Activated naive CD4-positive, alpha-beta T cell treated with anti-CD3 and anti-CD28 coated beads, Interleukin-2, amount 50 U/mL, for 72 hours (primary cell): ENCODE measurements at regions not wholly inside any gene's neighbourhood (a gene's known extent, or its start where the extent isn't known, plus 50 kb on each side); places are given as distances from the start of the nearest gene placed in this dataset.

Source experiments
- ATAC-seq, 2 donors: fragments of 150-1000 bp; cut with Tn5 transposase; 2 replicates each; pipeline ENCODE4 v1.10.0; 2021; ENCODE audit warnings: mild to moderate bottlenecking in 2 of 2, moderate library complexity in 2 of 2
- DNase-seq, 2 donors: peaks; one replicate each; pipeline ENCODE4 v3.0.0; 2021 to 2022; ENCODE audit warnings: low spot score in 2 of 2
- H3K27ac Mint-ChIP-seq, 2 donors: one replicate each; pipeline ENCODE4 v1.8.0; 2022; ENCODE audit warnings: mild to moderate bottlenecking in 2 of 2, mixed read lengths in 2 of 2
- H3K36me3 Mint-ChIP-seq, 2 donors: one replicate each; pipeline ENCODE4 v1.8.0; 2022; ENCODE audit warnings: mixed read lengths in 2 of 2
- H3K9me3 Mint-ChIP-seq, 2 donors: one replicate each; pipeline ENCODE4 v1.8.0; 2022; ENCODE audit warnings: mixed read lengths in 2 of 2

DNA sequence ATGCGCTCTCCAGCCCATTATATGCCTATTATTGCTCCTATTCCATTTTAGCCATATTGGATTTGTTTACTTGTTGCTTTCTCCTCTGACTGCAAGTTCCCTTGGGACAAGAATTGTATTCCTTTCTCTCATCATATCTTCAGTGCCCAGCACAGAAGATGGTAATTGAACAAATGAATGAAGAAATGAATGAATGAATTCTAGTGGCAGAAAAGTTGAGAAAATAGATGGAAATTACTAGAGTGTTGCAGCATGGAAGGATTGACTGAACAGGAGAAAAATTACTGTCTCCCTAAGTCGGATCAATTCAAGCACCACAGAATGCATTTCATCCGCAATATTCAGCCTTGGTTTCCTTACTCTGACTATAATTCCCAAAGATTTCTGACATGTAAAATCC, 1243.2 kb downstream of the SORCS1 start:
- no peak overlapping the region for H3K27ac Mint-ChIP-seq

DNA sequence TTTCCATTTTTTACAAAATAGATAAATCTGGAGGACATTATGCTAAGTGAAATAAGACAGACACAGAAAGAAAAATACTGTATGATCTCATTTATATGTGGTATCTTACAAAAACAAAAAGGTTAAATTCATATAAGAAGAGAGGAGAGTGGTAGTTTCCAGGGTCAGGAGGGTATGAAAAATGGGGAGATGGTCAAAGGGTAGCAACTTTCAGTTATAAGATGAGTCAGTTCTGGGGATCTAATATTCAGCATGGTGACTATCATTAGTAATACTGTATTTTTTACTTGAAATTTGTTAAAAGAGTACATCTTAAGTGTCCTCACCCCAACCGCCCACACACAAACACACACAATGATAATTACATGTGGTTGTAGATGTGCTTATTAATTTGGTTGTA, 1250.1 kb downstream of the SORCS1 start:
- no peaks in the 10 kb centered on the region for H3K36me3 Mint-ChIP-seq
- no peaks in the 10 kb centered on the region for H3K9me3 Mint-ChIP-seq
- no peak overlapping the region for H3K27ac Mint-ChIP-seq
- ATAC-seq: no peak
- no peak for DNase-seq

More for the DNA sequence above, 1243.2 kb downstream of the SORCS1 start:
- DNase-seq: no peak
- Mint-ChIP-seq H3K36me3 (peaks cover 0 to 15% of the 10 kb centered on the region in 2 donors), H3K9me3 (peaks cover 12 to 14% of the 10 kb centered on the region in 2 donors)
- no peak for ATAC-seq

DNA sequence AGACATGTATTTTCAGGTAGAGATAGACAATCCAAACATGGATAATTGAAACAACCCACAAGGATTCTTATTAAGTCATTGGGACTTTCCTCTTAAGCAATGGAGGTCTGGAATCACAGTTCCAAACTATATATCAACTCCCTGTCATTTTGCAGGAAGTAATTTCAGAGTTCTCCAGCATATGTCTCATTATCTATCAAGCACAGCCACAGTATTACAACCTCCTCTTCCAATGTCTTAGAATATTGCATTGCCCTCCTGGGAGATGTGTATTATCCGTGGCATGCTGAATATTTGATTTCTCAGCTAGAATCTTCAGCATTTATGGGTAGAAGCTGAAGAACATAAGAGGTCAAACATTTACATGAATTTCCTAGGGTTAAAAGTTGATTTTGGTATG, 1255.8 kb downstream of the SORCS1 start:
- no peaks in the 10 kb centered on the region for H3K36me3 Mint-ChIP-seq
- no peak for ATAC-seq
- DNase-seq: no peak
- H3K9me3 Mint-ChIP-seq: no peaks in the 10 kb centered on the region
- H3K27ac Mint-ChIP-seq: no peak overlapping the region

DNA sequence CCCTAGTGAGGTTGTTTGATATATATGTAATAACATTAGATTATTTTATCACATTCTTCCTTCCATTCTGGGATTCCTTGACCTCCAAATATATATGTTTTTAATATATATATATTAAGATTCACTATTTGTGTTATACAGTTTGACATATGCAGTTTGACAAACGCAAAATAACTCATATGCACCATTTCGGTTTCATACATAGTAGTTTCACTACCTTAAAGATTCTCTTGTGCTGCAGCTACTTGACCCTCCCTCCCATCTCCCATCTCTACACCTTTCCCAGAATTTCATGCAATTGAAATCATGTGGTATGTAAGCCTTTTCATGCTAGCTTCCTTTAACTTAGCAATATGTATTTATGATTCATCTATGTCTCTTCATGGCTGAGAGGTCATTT, 1244.4 kb downstream of the SORCS3 start:
- no peak for ATAC-seq
- Mint-ChIP-seq H3K36me3 (peaks cover 0 to 6% of the 10 kb centered on the region in 2 donors), H3K27ac (no peak overlapping the region), H3K9me3 (no peaks in the 10 kb centered on the region)
- DNase-seq: no peak

DNA sequence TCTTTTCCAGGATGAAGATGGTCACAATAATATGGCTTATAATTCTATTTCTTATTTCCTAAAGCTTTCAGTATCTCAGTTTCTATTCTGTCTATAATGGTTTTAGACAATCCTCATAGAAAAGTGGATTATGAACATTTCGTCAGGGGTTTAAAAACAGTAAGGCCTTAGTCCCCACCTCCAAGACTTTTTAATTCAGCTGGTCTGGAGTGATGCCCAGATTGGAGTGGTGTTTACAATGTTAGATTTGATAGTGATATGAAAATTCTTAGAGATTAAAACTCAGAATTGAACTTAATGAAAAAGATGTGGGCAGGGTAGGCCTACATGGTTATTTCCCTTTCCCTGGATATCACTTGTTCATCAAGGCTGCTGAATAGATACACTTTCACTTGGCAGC, 1238.3 kb downstream of the SORCS3 start:
- Mint-ChIP-seq H3K9me3 (no peaks in the 10 kb centered on the region), H3K27ac (no peak overlapping the region), H3K36me3 (no peaks in the 10 kb centered on the region)
- ATAC-seq: no peak
- no peak for DNase-seq

DNA sequence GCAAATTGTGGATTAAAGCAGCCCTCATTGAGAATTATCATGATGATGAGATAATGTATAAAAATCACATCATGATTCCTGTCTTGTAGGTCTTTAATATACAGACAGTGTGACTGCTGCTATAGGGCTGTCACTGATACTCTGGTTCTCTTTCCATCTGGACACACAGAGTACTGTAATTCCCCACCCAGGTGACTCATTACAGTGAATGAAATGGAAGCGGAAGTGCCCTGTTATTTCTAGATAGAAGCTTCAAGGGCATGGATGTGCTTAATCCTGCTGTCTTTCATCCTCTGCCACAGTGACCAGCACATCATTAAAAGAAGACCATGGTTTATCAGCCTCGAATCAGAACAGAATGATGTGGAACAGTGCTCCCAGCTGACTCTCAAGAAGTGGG, 1234.0 kb downstream of the SORCS3 start:
- Mint-ChIP-seq H3K27ac (no peak overlapping the region), H3K9me3 (peaks cover 0 to 8% of the 10 kb centered on the region in 2 donors), H3K36me3 (peaks cover 0 to 9% of the 10 kb centered on the region in 2 donors)
- ATAC-seq: no peak
- DNase-seq: no peak

DNA sequence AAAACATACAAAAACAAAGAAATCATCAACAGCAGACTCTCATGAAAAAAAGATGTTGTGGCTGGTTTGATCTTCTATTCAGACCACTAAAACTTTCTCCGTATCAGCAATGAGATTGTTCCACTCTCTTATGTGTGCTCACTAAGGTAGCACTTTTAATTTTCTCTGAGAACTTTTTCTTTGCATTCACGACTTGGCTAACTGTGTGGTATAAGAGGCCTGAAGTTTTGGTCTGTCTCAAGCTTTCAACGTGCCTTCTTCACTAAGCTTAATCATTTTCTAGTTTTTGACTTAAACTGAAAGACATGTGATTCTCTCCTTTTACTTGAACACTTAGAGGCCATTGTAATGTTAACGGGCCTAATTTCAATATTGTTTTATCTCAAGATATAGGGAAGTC, 1231.6 kb downstream of the SORCS3 start:
- ATAC-seq (peak in 1 of 2 donors; percentile 66), DNase-seq (no peak)
- H3K27ac Mint-ChIP-seq: no peak overlapping the region
- H3K9me3 Mint-ChIP-seq: peaks cover 0 to 8% of the 10 kb centered on the region in 2 donors
- peaks cover 0 to 9% of the 10 kb centered on the region in 2 donors for H3K36me3 Mint-ChIP-seq

DNA sequence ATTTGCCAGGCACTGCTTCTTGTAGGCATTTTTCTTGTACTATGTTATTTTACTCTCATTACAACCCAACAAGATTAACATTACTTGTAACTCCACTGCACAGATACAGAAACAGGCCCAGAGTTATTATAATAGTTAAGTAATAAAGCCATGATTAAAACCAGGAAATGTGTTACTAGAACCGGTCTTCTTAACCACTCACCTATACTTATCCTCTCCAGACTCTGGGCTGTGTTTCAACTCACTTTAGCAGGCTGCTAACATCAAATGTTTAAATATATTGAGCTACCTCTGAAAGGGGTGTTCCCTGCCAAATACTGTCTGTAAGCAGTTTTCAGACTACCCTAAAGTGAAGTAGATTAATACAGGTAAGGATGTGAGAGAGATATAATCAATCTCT, 1227.8 kb downstream of the SORCS3 start:
- peaks cover 0 to 9% of the 10 kb centered on the region in 2 donors for H3K36me3 Mint-ChIP-seq
- H3K9me3 Mint-ChIP-seq: peaks cover 0 to 8% of the 10 kb centered on the region in 2 donors
- H3K27ac Mint-ChIP-seq: no peak overlapping the region
- DNase-seq (no peak), ATAC-seq (no peak)

DNA sequence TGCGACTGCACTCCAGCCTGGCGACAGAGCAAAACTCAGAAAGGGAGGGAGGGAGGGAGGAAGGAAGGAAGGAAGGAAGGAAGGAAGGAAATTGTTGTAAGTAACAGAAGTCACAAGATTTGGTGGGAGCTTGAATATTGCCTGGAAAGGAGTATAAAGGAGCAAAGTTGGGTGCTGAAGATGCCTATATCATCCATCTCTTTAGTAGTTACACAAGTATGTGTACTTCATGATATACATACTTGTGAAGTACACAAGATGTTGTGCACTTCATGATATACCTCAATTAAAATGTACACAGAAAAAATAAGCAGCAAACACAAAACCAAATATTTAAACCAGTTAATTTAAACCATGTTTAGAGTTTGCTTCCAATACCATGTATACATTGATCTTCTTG, 1223.8 kb downstream of the SORCS3 start:
- no peak for DNase-seq
- no peaks in the 10 kb centered on the region for H3K36me3 Mint-ChIP-seq
- H3K27ac Mint-ChIP-seq: no peak overlapping the region

DNA sequence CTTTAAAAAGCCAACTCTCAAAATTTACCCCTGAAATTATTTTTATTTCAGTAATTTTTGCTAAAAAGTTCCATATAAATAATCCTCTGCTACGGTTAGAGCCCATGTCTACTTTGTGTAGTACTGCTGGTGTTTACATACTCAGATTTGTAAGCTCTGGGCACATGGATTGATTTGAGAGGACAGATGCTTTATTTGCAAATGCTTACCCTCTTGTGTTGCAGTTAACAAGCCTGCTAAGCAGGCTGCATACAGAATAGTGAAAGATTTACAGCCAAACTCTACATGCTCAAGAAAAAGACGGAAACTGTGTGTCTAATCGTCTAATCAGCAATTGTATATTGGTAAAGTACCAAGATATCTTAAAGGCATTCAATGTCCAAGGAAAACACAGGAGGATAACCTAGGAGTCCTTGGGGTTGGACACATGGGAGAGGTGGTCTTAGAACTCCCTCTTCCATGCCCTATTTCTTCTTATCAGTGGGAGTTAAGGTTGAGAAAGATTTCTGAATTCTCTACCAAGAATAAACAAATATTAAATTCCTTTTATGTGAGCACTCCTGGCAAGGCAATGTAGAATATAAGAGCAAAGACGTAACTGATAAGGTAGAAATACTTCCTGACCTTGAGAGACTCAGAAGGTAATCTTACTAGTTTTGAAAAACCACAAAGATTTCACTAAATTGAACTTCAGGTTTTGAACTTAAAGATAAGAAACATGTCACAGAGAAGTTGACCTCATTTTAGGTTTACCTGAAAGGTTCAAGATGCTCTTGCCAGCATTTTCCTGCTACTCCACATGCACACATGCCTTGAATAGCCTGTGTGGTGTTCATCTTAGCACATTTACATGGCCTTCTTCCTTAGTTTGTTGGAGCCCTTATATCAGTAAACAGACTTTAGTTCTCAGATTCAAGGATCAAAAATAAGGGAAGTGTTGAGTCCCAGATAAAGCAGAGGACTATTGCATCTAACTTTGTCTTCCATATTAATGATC, 1216.5 kb downstream of the SORCS3 start:
- no peaks in the 10 kb centered on the region for H3K36me3 Mint-ChIP-seq
- no peak overlapping the region for H3K27ac Mint-ChIP-seq
- DNase-seq (no peak), ATAC-seq (no peak)
- peaks cover 0 to 5% of the 10 kb centered on the region in 2 donors for H3K9me3 Mint-ChIP-seq

More for the DNA sequence above, 1223.8 kb downstream of the SORCS3 start:
- no peak for ATAC-seq
- no peaks in the 10 kb centered on the region for H3K9me3 Mint-ChIP-seq

DNA sequence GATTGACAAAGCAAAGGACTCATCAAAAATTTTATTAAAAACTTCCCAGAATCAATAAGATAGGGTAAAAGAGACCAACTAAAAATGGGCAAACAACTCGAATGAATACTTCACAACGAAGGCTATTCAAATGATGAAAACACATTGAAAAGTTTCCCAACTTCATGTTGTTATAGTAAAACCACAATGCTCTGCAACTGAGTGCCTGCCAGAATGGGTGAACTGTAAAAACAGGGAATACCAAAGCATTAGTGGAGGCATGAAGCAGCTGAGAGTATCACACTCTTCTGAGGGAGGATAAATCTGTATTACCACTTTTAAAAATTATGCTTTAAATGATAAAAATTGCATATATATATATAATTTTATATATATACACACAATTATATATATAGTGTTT, 1214.7 kb downstream of the SORCS3 start:
- Mint-ChIP-seq H3K9me3 (peaks cover 0 to 5% of the 10 kb centered on the region in 2 donors), H3K27ac (no peak overlapping the region), H3K36me3 (no peaks in the 10 kb centered on the region)
- ATAC-seq (no peak), DNase-seq (no peak)

DNA sequence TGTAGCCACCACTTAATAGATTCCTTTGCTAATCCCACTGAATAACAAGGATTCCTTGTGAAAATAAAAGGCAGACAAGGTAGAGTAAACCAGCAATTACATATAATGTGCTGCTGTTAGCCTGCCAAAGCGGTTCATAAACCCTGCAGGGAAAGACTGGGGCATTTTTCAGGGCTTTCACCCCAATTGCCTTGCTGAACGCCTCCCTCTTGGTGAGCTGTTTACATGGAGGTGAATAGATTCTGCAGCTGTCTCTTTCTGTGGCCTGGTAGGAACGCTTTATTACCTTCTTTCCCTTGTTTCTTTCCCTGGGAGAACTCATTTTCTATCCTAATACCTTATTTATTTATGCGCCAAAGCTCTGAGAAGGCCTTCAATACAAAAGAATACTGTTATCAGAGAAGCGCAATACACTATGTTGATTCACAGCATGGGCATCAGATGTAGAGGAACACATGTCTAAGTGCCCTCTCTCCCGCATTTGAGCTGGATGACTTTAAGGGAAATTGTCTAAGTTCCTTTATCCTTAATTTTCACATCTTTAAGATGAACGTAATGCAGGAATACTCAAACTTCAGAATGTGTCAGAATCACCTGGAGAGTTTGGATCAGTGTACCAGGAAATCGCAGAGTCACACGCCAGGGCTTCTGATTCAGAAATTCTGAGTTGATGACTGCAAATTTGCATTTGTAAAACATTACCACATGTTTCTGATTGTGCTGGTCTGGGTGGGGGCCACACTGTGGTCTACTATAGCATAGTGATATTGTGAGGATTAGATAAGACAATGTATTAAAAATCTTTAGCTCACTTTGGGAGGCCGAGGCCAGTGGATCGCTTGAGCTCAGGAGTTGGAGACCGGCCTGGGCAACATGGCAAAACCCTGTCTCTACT, 1203.8 kb downstream of the SORCS3 start:
- H3K9me3 Mint-ChIP-seq: peaks cover 0 to 8% of the 10 kb centered on the region in 2 donors
- H3K36me3 Mint-ChIP-seq: no peaks in the 10 kb centered on the region
- DNase-seq: no peak
- H3K27ac Mint-ChIP-seq: peak overlapping the region in 1 of 2 donors; percentile 72
- no peak for ATAC-seq

DNA sequence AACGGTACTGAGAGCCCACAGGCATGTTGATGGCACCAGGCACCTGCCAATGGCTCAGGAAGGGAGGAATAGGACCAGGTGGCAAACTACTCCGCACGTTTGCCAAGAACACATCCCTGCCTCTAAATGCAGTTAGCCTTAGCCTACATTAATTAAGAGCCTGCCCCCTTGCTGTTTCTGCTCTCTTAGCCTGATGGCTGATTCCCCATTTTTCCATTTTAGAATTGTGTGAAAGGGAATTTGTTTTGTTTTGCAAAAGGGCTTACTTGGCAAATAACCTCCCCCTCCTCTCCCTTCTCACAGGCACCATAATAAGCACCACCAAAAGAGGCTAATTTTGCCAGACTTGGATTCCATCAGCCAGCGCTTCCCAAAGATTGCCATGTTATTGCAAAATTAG, 1203.2 kb downstream of the SORCS3 start:
- ATAC-seq (no peak), DNase-seq (no peak)
- Mint-ChIP-seq H3K36me3 (no peaks in the 10 kb centered on the region), H3K27ac (no peak overlapping the region), H3K9me3 (peaks cover 0 to 8% of the 10 kb centered on the region in 2 donors)

DNA sequence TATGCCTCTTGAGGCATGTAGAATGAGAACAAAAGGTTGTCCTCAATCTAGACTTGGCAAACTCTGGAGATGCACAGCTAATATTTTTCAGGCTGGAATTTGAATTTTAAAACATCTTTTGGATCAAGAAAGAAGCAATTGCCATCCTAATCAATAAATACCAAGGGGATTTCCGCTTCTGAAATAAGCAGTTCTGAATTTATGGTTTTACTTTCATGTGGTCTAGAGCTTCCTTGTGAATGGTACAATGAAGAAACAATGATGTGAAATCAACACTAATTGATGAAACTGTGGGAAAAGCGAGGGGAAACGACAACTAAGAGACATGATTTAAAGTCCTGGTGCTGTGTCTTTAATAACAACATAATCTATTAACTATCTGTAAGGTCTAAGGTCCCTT, 1202.7 kb downstream of the SORCS3 start:
- H3K36me3 Mint-ChIP-seq: no peaks in the 10 kb centered on the region
- H3K9me3 Mint-ChIP-seq: peaks cover 0 to 8% of the 10 kb centered on the region in 2 donors
- ATAC-seq (no peak), DNase-seq (no peak)
- H3K27ac Mint-ChIP-seq: no peak overlapping the region

DNA sequence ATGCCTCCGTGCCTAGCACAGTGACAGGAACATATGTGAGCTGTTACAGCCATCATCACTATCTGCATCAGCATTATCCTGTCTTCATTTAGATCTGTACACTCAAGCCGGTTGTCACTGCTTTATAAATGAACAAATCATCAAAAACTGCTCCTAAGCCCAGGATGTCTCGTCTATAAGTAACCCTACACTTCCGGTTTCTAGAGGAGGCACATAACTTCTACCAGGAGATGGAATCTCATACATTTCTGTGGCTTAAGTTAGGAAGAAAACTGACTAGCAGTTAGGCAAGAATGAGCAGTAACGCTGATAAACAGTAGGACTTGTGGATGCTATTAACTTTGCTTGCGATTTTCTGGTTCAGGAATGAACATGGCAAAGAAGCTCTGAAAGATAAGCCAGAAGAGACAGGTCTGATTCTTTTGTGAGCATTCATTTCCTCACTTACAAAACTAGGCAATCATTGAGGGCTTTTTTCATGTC, 1199.2 kb downstream of the SORCS3 start:
- no peak for DNase-seq
- H3K27ac Mint-ChIP-seq: peak overlapping the region in 1 of 2 donors; percentile 41
- no peaks in the 10 kb centered on the region for H3K36me3 Mint-ChIP-seq
- no peaks in the 10 kb centered on the region for H3K9me3 Mint-ChIP-seq
- no peak for ATAC-seq

DNA sequence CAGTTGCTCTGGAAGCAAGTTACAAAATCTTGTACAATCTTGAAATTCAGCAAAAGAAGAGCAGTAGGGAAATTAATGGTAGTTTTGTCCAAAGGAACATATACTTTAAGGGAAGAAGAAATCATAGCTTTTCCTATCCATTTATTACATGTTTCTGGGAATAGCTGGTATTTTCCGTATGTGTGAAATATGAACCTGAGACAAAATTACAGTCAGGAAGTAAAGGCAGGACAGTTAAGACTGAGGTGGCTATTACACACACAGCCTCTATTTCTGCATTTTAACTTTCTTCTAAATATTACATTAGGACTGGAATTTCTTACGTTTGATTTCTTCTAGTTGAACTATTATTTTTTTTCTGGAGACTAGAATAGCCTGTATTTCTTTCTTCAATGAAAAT, 1197.3 kb downstream of the SORCS3 start:
- peak overlapping the region; percentile 75 to 88 for H3K27ac Mint-ChIP-seq

DNA sequence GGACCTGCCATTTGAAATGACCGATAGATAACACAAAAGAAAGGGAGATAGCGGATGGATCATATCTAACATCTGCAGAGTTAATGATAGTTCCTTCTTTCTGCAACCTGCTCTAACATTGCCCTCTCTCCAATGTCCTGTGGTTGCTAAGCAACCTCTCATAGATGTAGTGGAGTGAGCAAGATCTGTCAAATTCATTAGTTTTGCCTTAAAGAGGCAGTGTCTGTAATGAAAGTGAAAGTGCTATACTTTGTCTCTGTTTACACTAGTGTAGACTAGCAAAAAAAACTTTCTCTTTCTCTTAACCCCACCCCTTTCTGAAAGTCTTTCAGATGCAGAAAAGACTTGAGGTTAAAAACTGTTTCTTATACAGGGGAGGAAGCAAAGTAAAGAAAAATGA, 1196.9 kb downstream of the SORCS3 start:
- Mint-ChIP-seq H3K27ac (peak overlapping the region; percentile 75 to 88), H3K36me3 (no peaks in the 10 kb centered on the region), H3K9me3 (no peaks in the 10 kb centered on the region)
- DNase-seq (no peak), ATAC-seq (peak; percentile 90 to 94)

More for the DNA sequence above, 1197.3 kb downstream of the SORCS3 start:
- H3K36me3 Mint-ChIP-seq: no peaks in the 10 kb centered on the region
- no peak for DNase-seq
- ATAC-seq: no peak
- H3K9me3 Mint-ChIP-seq: no peaks in the 10 kb centered on the region
